Fibroblast of pulmonary artery (primary cell): ENCODE measurements at regions not wholly inside any gene's neighbourhood (a gene's known extent, or its start where the extent isn't known, plus 50 kb on each side); places are given as distances from the start of the nearest gene placed in this dataset.

Source experiments
- DNase-seq: peaks from one replicate; pipeline ENCODE4 v3.0.0-alpha.2; 2010; ENCODE audit warnings: low read depth
- H3K4me3 ChIP-seq: replicated peaks from 2 replicates; pipeline ENCODE4 v1.5.1; 2011; ENCODE audit warnings: low read depth, mild to moderate bottlenecking, control low read depth, low read length, moderate library complexity
- TF ChIP-seq, protein P1 (sequence below): IDR thresholded peaks from 2 replicates; pipeline ENCODE4 v1.5.1; 2011; ENCODE audit warnings: mild to moderate bottlenecking, control low read depth, low read length, inconsistent platforms; ENCODE audit errors: missing control alignments

- peak; percentile 64 for DNase-seq
- H3K4me3 ChIP-seq, result no peak overlapping the region
- TF ChIP-seq, protein P1, sequence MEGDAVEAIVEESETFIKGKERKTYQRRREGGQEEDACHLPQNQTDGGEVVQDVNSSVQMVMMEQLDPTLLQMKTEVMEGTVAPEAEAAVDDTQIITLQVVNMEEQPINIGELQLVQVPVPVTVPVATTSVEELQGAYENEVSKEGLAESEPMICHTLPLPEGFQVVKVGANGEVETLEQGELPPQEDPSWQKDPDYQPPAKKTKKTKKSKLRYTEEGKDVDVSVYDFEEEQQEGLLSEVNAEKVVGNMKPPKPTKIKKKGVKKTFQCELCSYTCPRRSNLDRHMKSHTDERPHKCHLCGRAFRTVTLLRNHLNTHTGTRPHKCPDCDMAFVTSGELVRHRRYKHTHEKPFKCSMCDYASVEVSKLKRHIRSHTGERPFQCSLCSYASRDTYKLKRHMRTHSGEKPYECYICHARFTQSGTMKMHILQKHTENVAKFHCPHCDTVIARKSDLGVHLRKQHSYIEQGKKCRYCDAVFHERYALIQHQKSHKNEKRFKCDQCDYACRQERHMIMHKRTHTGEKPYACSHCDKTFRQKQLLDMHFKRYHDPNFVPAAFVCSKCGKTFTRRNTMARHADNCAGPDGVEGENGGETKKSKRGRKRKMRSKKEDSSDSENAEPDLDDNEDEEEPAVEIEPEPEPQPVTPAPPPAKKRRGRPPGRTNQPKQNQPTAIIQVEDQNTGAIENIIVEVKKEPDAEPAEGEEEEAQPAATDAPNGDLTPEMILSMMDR, result no peak
Measured at GRCh38 chr16:82263521-82264143, 93.6 kb upstream of the MPHOSPH6 start.

- no peak overlapping the region for H3K4me3 ChIP-seq
- TF ChIP-seq, protein P1, result no peak
- DNase-seq, result no peak
Measured at GRCh38 chr16:82262244-82262643, 92.2 kb upstream of the MPHOSPH6 start.

GRCh38 chr16:82260212-82260795 lies 90.3 kb upstream of the MPHOSPH6 start:
- H3K4me3 ChIP-seq, result no peak overlapping the region
- DNase-seq, result peak; percentile 1
- TF ChIP-seq, protein P1, result no peak

GRCh38 chr16:82259731-82260130 lies 89.7 kb upstream of the MPHOSPH6 start:
- TF ChIP-seq, protein P1, result no peak
- no peak for DNase-seq
- no peak overlapping the region for H3K4me3 ChIP-seq

DNA sequence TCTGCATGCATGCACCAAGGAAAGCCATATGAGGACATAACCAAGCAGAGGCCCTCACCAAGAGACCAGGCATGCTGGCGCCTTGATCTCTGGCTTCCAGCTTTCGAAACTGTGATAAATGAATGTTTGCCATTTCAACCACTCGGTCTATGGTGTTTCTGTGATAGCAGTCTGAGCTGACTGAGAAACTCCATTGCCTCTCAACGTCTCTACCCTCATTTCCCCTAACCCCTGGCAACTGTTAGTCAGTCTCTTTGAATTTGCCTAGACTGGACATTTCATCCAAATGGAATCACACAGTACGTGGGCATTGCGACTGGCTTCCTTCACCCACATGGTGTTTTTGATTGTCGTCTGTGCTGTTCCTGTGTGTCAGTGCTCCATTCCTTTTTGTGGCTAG lies 88.0 kb upstream of the MPHOSPH6 start:
- no peak overlapping the region for H3K4me3 ChIP-seq
- DNase-seq, result no peak
- TF ChIP-seq, protein P1, result no peak

DNA sequence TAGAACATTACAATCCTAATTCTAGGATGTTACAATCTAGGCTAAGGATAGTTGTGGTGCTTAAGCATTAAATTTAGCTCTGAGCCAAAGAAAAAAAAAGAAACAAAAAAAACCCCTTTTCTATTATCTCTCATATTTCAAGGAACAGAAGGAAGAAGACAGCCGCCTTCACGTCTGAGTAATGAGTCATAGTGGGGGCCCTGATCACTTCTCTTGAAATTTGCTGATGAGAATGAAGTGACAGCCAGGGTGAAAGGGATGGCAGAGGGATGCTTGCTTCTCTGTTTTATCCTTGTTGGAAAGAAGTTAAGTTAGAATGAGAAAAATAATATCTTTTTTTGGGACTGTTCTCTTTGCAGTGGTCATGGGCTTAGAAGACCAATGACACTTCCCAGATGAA lies 82.6 kb upstream of the MPHOSPH6 start:
- TF ChIP-seq, protein P1, result no peak
- no peak for DNase-seq
- no peak overlapping the region for H3K4me3 ChIP-seq

GRCh38 chr16:82248677-82249076 lies 78.7 kb upstream of the MPHOSPH6 start:
- DNase-seq, result no peak
- TF ChIP-seq, protein P1, result no peak
- H3K4me3 ChIP-seq, result no peak overlapping the region
